Fibroblast of the conjunctiva (primary cell): ENCODE measurements at regions not wholly inside any gene's neighbourhood (a gene's known extent, or its start where the extent isn't known, plus 50 kb on each side); places are given as distances from the start of the nearest gene placed in this dataset.
"Not testable (repeated sequence)": the region's sequence is repeated elsewhere in the genome, so short reads cannot be mapped to it uniquely, and the experiment has no call there.

ENCODE experiments used
- DNase-seq: peaks from one replicate; pipeline ENCODE4 v3.0.0-alpha.2; 2010; ENCODE audit warnings: low read depth

DNA sequence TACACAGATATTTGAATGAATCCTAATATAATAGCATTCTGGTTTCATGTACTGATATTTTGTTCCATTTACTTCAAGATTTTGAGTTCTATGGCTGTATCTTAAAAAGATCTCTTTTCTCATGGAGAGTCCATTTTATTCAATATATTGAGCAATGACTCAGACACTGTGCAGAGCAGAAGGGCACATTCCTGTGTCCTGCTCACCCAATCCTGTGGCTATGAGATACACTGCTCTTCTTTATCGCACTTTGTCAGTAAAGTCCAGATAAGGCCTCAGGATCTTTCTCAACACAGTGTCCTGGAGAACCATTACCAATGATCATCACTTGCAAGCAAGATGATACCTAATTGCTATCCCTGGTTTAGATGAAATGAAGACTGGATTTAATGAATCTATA lies 155.0 kb downstream of the CYSLTR2 start:
- DNase-seq: no peak

DNA sequence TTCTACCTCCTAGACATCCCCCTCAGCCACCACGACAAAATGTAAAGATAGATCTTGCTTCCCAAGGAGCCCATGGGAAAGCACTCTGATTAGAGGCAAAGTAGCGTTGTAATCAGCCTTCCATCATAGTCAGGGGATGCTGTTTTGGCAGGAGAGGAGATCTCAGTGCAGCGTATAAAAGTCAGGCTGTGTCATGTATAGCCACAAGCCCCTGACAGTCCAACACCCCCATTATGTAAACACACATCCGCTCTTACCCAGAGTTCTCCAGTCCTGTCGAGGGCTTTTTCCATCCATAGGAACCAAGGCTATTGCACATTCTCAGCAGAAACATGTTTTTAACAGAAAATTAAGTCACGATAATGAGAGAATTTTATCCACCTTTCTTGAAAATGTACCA lies 156.3 kb downstream of the CYSLTR2 start:
- DNase-seq: no peak

GRCh38 chr13:48813518-48813917 lies 159.8 kb downstream of the CYSLTR2 start:
- DNase-seq: no peak

DNA sequence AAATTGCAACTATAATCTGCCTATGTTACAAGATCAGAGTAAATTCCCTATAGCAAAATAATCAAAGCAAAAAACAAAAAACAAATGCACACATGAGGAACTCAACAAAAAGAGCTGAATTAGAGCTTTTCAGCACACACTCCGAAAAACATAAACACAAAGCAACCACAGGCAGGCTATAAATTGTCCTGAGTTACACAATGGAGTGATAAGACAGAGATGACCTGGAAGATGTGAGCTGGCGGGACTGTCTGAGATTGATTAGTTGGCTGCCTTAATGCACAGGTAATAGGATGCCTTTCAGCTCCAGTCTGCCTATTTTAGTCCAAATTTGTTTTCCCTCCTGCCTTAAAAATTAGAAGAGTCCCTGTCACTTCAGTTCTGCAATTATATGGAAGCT lies 159.0 kb upstream of the FNDC3A start:
- no peak for DNase-seq

DNA sequence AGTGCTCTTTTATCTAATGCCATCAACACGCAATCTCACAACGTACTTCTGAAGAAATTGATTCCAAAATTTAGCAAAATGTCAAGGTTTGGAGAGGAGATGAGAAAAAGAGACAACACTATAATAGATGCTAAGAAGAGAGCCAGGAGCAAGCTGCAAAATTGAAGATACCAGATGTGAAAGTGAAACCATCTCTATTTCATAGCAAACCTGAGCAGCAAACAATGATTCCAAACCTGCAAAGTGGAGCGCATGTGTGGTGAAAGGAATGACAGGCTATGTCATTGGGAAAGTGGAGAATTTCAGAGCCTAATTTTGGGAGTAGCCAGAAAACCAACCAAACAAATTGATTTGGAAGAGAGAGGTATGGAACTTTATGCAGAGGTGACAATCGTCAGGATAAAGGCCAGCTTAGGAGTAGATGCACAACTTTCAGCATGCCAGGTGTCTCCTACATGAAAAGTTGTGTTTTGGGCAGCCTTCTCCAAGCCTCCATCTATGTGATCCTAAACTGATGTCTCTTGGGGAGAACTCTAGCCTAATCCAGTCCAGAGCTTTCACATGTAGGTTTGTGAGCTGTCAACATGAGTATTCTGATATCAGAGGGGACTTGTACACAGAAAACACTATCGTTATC lies 158.4 kb upstream of the FNDC3A start:
- DNase-seq: no peak

DNA sequence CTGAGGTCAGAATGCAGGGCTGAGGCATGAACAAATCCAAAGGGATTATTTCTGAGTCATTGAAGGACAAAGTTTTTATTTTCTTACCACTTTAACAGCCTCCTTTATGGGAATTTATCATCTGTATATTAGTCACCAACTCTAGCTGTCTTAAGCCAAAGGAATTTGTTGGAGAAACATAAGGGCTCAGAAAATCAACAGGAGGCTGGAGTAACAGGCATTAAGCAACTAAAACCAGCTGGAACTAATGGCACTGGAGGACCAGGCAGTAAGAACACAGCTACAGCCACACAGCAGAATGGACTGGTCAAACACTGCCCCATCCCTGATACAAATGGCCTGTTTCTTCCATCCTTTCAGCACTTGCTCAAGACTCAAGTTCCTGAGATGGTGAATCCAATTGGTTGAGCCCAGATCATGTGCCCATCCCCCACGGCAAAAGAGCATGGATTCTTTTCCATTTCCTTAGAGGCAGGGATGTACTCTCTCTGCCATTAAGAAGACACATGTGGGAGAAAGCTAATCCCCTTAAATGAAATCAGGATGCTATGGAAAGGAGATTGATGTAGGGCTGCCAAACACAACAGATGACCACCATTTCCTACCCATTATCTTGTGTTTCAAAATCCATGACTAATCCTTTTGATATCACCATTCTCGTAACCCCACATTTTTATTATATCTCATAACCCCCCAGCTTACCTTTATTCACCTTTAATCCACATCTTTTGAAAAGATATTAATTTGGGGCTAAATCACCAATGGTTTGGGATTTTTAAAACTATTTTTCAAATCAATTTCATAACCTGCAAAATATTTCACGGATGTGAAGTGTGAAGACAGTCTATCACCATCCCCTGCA lies 157.0 kb upstream of the FNDC3A start:
- DNase-seq: peak; percentile 89

GRCh38 chr13:48819376-48819775 lies 156.3 kb upstream of the FNDC3A start:
- DNase-seq: no peak

- no peak for DNase-seq
Measured at GRCh38 chr13:48819899-48820298, 155.8 kb upstream of the FNDC3A start.

DNA sequence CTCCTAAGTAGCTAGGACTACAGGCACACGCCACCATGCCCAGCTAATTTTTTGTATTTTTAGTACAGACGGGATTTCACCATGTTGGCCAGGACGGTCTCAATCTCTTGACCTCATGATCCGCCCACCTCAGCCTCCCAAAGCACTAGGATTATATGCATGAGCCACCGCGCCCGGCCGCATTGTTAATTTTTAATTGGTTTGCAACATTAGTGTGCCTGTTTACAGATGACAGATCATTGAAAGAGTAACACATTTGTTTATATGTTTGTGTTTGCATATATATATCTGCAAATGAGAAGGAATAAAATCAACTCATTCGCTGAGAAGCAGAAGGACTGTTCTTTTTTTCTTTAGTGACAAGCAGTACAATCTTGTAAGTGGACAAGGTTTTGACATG lies 152.2 kb upstream of the FNDC3A start:
- DNase-seq: not testable (repeated sequence)

DNA sequence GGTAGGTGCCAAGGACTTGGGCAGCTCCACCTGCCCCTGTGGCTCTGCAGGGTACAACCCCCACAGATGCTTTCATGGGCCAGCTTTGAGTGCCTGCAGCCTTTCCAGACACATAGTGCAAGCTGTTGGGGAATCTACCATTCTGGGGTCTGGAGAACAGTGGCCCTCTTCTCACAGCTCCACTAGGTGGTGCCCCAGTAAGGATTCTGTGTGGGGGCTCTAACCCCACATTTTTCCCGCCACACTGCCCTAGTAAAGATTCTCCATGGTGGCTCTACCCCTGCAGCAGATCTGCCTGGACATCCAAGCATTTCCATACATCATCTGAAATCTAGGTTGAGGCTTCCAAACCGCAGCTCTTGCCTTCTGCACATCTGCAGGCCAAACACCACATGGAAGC lies 149.7 kb upstream of the FNDC3A start:
- DNase-seq: no peak

- not testable (repeated sequence) for DNase-seq
Measured at GRCh38 chr13:48826922-48827454, 148.7 kb upstream of the FNDC3A start.

- DNase-seq: no peak
Measured at GRCh38 chr13:48827709-48828108, 148.0 kb upstream of the FNDC3A start.

DNA sequence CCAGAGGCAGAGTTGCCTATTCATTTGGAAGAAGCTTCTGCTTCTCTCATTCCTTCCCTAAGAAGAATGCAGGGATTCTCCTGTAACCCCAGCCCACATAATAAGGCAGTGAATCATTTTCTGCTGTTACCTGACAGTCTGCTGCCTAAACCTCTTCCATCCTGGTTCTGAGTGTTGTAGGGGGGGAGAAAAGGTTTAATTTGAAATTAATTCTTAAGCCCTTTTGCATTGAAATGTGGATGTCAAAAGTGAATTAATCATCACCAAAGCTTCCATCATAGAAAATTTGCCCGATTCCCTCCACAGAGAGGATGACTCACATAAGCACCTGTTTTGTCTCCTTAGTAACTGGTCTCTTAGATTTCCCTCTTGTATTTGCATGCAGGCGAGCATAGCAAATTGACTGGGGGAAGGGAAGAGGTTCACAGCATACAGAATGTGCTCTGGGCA lies 146.7 kb upstream of the FNDC3A start:
- no peak for DNase-seq

DNA sequence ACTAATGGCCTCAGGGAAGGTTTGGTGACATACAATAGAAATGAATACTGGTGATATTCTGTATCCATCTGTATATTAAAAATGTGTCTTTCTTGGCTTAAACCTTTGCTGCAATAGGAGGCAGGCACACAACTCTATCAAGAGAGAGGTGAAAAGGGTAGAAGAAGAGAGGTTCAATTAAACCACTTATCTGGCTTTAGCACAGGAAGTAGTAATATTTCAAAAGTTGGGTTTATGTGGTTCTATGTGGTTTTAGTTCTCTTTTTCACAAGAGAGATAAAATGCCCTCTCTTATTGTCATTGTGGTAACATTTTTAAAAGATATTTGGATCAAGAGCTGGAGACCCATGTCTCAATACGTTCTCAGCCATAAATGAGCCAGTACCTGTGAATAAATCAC lies 146.2 kb upstream of the FNDC3A start:
- no peak for DNase-seq

- no peak for DNase-seq
Measured at GRCh38 chr13:48831248-48831647, 144.5 kb upstream of the FNDC3A start.

DNA sequence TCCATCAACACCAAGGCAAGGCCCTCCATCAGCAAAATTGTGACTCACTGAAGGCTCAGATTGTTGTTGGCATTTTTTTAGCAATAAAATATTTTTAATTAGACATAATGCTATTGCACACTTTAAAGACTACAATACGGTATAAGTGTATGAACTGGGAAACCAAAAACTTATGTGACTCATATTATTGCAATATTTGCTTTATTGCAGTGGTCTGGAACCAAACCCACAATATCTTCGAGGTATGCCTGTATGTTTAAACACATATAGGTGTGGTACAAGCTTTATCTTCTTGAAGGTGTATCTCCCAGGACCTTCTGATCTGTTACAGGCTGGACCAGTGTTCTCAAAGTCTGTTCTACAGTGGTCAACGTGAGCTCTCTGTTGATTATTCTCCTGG lies 142.3 kb upstream of the FNDC3A start:
- DNase-seq: no peak

GRCh38 chr13:48835326-48835725 lies 140.4 kb upstream of the FNDC3A start:
- not testable (repeated sequence) for DNase-seq

DNA sequence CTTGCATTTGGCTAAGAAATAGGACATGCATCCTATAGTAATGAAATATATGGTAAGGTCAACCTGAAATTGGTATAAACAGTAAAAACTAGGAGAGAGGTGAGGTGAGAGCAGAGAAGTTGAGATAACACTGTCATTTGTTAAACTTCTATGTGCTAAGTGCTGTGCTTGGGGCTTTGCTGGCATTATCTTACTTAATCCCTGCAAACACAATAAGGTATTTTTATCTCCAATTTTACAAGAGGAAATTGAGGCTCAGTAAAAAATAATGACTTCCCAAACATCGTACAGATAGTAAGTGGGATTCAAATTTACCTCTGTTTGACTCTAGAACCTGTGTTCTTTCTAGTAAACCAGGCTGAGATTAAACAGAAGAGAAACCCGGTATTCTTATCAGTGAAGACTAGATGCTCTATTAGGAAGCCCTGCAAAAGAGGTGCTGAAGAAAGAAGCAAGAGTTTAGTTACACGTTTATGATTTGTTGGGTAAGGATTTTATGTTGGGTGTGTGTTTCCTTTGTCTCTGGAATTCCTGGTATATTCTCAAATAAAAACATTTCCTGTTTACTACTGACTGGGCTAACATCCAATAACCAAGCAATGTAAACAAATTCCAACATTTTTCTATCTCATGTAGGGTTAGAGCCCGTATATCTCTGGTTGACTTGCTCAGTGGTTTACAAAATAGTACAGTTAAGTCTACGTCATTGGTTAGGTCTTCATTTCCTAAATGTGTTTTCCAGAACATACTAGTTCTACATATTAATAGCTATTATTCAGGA lies 137.3 kb upstream of the FNDC3A start:
- DNase-seq: no peak

DNA sequence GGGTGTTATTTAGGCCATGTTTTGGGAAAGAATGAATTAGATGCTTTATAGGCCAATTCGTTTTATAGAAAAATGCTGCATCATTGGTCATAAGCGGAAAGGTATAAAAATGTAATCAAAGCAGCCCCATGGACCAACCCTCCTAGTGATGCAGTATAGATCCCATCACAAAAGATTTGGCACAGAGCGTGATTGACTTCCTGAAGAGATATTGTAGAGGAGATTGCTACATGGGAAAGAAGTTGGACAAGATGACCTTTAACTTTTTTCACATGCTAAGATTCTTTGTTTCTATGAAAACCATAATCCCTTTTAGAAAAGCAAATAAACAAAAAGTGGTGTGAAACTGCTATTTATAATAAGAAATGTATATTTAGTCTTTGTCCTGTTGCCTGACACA lies 136.5 kb upstream of the FNDC3A start:
- no peak for DNase-seq

- no peak for DNase-seq
Measured at GRCh38 chr13:48840366-48840765, 135.3 kb upstream of the FNDC3A start.

GRCh38 chr13:48842316-48842715 lies 133.4 kb upstream of the FNDC3A start:
- DNase-seq: no peak

DNA sequence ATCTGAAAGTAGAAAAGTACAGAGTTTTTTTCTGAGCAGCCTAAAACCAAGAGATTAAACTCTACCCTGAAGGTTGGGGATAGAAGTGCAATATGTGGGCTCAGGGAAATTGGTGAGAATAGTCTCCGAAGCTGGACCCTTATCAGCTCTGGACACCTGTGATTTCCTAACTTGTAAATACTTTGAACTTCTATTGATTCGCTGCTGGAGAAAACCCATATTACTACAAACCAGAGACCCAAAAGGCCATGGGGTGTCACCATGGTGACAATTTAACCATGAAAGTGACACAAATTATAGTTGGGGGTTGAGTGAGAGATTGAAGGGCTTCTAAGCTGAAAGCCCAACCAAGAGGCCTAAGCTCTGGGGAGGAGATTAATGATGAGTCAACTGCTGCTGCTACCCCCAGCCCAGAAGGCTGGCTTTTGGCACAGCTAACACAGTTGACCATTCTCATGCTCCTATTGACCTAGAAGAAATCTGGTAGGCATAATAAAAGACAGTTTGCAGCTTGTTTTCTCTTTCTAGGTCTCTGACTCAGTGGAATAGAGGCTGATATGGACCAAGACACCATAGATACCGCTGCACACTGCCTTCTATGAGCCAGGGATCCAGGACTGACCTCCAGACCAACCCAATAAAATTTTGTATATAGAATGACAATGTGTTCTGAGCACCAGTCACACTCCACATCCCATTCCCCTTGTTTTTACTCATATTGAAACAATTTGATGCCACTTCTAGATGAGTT lies 131.9 kb upstream of the FNDC3A start:
- DNase-seq: no peak
